ENCODE measurements at regions not wholly inside any gene's neighbourhood (a gene's known extent, or its start where the extent isn't known, plus 50 kb on each side); places are given as distances from the start of the nearest gene placed in this dataset.

DNA sequence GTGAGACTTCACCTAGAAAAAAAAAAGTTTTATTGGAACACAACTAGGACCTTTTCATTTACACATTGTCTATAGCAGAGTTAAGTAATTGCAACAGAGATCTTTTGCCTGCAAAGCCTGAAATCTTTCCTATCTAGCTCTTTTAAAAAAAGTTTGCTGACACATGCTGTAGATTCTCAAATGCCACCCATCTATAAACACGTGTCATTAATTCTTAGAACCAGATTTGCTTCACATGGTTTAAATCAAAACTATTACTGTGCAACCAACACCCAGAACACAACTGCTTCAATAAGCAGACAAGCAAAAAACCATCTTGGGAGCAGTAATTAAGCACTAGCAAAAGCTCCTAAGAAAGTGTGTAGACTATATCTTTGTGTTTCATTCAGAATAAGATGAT, 55.0 kb downstream of the OXSM start:
- H2BK120ac ChIP-seq (replicated peaks; ENCODE audit: low read depth, low read length) = no peak overlapping the region
- H4K20me1 ChIP-seq (replicated peaks in 1 of 2; ENCODE audit: control insufficient read depth in 1 of 2, insufficient read depth in 2 of 2, low read length in 2 of 2) = no peaks in the 10 kb centered on the region
- H2AFZ ChIP-seq (ENCODE audit: low read length) = no peak overlapping the region
- H3K4me1 ChIP-seq (replicated peaks in 1 of 4; ENCODE audit: control insufficient read depth in 3 of 4, insufficient read depth in 4 of 4, low read length in 3 of 4) = no peaks in the 10 kb centered on the region
- no peak overlapping the region for H4K5ac ChIP-seq (ENCODE audit: insufficient read length, low read depth, low read length)
- no peaks in the 10 kb centered on the region for H3K36me3 ChIP-seq (ENCODE audit: control insufficient read depth in 2 of 4, insufficient read depth in 4 of 4, low read length in 3 of 4)
- H3K4me2 ChIP-seq (ENCODE audit: insufficient read depth in 1 of 2, low read depth in 2 of 2, low read length in 2 of 2) = no peak overlapping the region
- H3K27ac ChIP-seq (ENCODE audit: low read depth, low read length) = no peak overlapping the region
- H3K79me1 ChIP-seq (ENCODE audit: low read depth, low read length) = no peaks in the 10 kb centered on the region
- no peaks in the 10 kb centered on the region for H3K9me3 ChIP-seq (ENCODE audit: insufficient read depth in 2 of 2, low read depth in 1 of 2, low read length in 1 of 2)
- H4K91ac ChIP-seq (replicated peaks; ENCODE audit: insufficient read length, low read length) = no peak overlapping the region
- H3K79me2 ChIP-seq (ENCODE audit: control insufficient read depth in 1 of 2, insufficient read depth in 2 of 2, low read length in 2 of 2) = no peaks in the 10 kb centered on the region
- no peak overlapping the region for H2BK15ac ChIP-seq (ENCODE audit: low read length)
- H3K23me2 ChIP-seq (ENCODE audit: low read depth, low read length) = no peaks in the 10 kb centered on the region
- H3K4ac ChIP-seq (replicated peaks; ENCODE audit: insufficient read length, low read depth, low read length) = no peak overlapping the region
- H3K56ac ChIP-seq (replicated peaks; ENCODE audit: insufficient read length, low read depth, low read length) = no peak overlapping the region
- no peak overlapping the region for H4K8ac ChIP-seq (ENCODE audit: extremely low read depth, insufficient read depth, low read length)
- H2AK5ac ChIP-seq (ENCODE audit: low read depth, low read length) = no peak overlapping the region
- H2BK12ac ChIP-seq (ENCODE audit: low read depth, low read length) = no peak overlapping the region
- no peaks in the 10 kb centered on the region for H3K27me3 ChIP-seq (replicated peaks in 1 of 4; ENCODE audit: control insufficient read depth in 3 of 4, extremely low read depth in 1 of 4, insufficient read depth in 3 of 4, low read length in 3 of 4)
- no peak overlapping the region for H3K14ac ChIP-seq (ENCODE audit: insufficient read length)
- POLR2A ChIA-PET (ENCODE audit: partially characterized antibody) = interaction anchor here (1.4 kb wide), 1 partner anchor 14 kb away, joined by 3 read pairs; no protein-coding TSS in a partner anchor
- no peak overlapping the region for H3K18ac ChIP-seq (ENCODE audit: extremely low read depth, low read length)
- H3K23ac ChIP-seq (ENCODE audit: insufficient read length) = no peak overlapping the region
- H3K9ac ChIP-seq (replicated peaks in 1 of 4; ENCODE audit: extremely low read depth in 1 of 4, low read depth in 3 of 4, low read length in 3 of 4) = no peak overlapping the region
- FAIRE-seq (no peak), DNase-seq (ENCODE audit: low read depth in 1 of 2, low spot score in 2 of 2) (no peak)
- CTCF ChIA-PET (ENCODE audit: partially characterized antibody) = interaction anchor here (0.9 to 2.2 kb wide), 6 partner anchors 9 to 197 kb away, joined by 3 to 18 read pairs (median 4); no protein-coding TSS in a partner anchor
- no peak overlapping the region for H3K4me3 ChIP-seq (ENCODE audit: extremely low read depth in 1 of 4, insufficient read depth in 2 of 4, low read depth in 3 of 4, low read length in 4 of 4)
- no peak overlapping the region for H2BK20ac ChIP-seq (ENCODE audit: low read length)
- no peak overlapping the region for H2BK5ac ChIP-seq (ENCODE audit: low read depth, low read length)
- WGBS, 2 experiments (ENCODE audit: extremely low coverage in 1 of 2, insufficient coverage in 1 of 2, insufficient read length in 1 of 2, insufficient replicate concordance in 2 of 2, low coverage in 1 of 2, low lambda C conversion rate in 2 of 2, missing lambda C conversion rate in 1 of 2) = 86% methylated on average over 1 of the region's 1 CpG; no CpG with 5 or more reads in 1 of the 2 experiments
- TF ChIP-seq, protein P1, sequence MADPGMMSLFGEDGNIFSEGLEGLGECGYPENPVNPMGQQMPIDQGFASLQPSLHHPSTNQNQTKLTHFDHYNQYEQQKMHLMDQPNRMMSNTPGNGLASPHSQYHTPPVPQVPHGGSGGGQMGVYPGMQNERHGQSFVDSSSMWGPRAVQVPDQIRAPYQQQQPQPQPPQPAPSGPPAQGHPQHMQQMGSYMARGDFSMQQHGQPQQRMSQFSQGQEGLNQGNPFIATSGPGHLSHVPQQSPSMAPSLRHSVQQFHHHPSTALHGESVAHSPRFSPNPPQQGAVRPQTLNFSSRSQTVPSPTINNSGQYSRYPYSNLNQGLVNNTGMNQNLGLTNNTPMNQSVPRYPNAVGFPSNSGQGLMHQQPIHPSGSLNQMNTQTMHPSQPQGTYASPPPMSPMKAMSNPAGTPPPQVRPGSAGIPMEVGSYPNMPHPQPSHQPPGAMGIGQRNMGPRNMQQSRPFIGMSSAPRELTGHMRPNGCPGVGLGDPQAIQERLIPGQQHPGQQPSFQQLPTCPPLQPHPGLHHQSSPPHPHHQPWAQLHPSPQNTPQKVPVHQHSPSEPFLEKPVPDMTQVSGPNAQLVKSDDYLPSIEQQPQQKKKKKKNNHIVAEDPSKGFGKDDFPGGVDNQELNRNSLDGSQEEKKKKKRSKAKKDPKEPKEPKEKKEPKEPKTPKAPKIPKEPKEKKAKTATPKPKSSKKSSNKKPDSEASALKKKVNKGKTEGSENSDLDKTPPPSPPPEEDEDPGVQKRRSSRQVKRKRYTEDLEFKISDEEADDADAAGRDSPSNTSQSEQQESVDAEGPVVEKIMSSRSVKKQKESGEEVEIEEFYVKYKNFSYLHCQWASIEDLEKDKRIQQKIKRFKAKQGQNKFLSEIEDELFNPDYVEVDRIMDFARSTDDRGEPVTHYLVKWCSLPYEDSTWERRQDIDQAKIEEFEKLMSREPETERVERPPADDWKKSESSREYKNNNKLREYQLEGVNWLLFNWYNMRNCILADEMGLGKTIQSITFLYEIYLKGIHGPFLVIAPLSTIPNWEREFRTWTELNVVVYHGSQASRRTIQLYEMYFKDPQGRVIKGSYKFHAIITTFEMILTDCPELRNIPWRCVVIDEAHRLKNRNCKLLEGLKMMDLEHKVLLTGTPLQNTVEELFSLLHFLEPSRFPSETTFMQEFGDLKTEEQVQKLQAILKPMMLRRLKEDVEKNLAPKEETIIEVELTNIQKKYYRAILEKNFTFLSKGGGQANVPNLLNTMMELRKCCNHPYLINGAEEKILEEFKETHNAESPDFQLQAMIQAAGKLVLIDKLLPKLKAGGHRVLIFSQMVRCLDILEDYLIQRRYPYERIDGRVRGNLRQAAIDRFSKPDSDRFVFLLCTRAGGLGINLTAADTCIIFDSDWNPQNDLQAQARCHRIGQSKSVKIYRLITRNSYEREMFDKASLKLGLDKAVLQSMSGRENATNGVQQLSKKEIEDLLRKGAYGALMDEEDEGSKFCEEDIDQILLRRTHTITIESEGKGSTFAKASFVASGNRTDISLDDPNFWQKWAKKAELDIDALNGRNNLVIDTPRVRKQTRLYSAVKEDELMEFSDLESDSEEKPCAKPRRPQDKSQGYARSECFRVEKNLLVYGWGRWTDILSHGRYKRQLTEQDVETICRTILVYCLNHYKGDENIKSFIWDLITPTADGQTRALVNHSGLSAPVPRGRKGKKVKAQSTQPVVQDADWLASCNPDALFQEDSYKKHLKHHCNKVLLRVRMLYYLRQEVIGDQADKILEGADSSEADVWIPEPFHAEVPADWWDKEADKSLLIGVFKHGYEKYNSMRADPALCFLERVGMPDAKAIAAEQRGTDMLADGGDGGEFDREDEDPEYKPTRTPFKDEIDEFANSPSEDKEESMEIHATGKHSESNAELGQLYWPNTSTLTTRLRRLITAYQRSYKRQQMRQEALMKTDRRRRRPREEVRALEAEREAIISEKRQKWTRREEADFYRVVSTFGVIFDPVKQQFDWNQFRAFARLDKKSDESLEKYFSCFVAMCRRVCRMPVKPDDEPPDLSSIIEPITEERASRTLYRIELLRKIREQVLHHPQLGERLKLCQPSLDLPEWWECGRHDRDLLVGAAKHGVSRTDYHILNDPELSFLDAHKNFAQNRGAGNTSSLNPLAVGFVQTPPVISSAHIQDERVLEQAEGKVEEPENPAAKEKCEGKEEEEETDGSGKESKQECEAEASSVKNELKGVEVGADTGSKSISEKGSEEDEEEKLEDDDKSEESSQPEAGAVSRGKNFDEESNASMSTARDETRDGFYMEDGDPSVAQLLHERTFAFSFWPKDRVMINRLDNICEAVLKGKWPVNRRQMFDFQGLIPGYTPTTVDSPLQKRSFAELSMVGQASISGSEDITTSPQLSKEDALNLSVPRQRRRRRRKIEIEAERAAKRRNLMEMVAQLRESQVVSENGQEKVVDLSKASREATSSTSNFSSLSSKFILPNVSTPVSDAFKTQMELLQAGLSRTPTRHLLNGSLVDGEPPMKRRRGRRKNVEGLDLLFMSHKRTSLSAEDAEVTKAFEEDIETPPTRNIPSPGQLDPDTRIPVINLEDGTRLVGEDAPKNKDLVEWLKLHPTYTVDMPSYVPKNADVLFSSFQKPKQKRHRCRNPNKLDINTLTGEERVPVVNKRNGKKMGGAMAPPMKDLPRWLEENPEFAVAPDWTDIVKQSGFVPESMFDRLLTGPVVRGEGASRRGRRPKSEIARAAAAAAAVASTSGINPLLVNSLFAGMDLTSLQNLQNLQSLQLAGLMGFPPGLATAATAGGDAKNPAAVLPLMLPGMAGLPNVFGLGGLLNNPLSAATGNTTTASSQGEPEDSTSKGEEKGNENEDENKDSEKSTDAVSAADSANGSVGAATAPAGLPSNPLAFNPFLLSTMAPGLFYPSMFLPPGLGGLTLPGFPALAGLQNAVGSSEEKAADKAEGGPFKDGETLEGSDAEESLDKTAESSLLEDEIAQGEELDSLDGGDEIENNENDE (IDR thresholded peaks at IDR 0.05; ENCODE audit: insufficient replicate concordance, low read length) = no peak
